Osteocyte (in vitro differentiated cells): ENCODE measurements at regions not wholly inside any gene's neighbourhood (a gene's known extent, or its start where the extent isn't known, plus 50 kb on each side); places are given as distances from the start of the nearest gene placed in this dataset.

Experiments
- DNase-seq: peaks from one replicate; pipeline ENCODE4 v3.0.0; 2021; ENCODE audit warnings: mixed read lengths; ENCODE audit not compliant: unreplicated experiment; ENCODE audit errors: extremely low spot score
- H3K27ac Mint-ChIP-seq: one replicate; pipeline ENCODE4 v1.8.0; 2021; ENCODE audit warnings: mild to moderate bottlenecking, mixed read lengths; ENCODE audit not compliant: unreplicated experiment
- H3K27me3 Mint-ChIP-seq: one replicate; pipeline ENCODE4 v1.8.0; 2021; ENCODE audit warnings: mixed read lengths; ENCODE audit not compliant: unreplicated experiment
- H3K36me3 Mint-ChIP-seq: one replicate; pipeline ENCODE4 v1.8.0; 2021; ENCODE audit warnings: mixed read lengths; ENCODE audit not compliant: unreplicated experiment
- H3K4me1 Mint-ChIP-seq: one replicate; pipeline ENCODE4 v1.8.0; 2021; ENCODE audit warnings: mixed read lengths; ENCODE audit not compliant: unreplicated experiment
- H3K4me3 Mint-ChIP-seq: one replicate; pipeline ENCODE4 v1.8.0; 2021; ENCODE audit warnings: mild to moderate bottlenecking, moderate library complexity, mixed read lengths; ENCODE audit not compliant: unreplicated experiment
- H3K9me3 Mint-ChIP-seq: one replicate; pipeline ENCODE4 v1.8.0; 2021; ENCODE audit warnings: mixed read lengths; ENCODE audit not compliant: unreplicated experiment
- TF ChIP-seq, protein P1 (sequence below): fragments of 200-600 bp; sonication (generic); IDR thresholded peaks from 2 replicates; pipeline ENCODE4 v1.5.0; 2021; ENCODE audit warnings: antibody characterized with exemption, mild to moderate bottlenecking, moderate library complexity

DNA sequence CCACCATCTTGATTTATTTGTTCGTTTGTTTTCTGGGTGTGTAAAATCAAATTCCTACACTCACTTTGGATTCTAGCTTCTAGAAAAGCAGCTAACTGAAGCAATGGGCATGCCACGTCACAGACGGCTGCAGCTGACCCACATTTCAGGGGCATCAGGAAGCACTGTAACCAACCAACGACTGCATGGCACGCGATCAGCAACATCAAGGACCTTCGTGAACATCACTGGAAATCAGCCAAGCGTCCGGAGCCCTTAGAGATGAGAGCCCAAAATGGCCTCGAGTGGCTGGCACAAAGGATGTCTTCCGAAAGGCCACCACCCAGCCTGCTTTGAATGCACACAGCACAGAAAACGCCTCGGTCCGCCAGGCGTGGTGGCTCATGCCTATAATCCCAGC, 191.1 kb downstream of the OLFM1 start:
- Mint-ChIP-seq H3K4me1 (no peaks in the 10 kb centered on the region), H3K4me3 (no peak overlapping the region), H3K27ac (no peak overlapping the region), H3K36me3 (no peaks in the 10 kb centered on the region), H3K9me3 (peaks cover 2% of the 10 kb centered on the region), H3K27me3 (no peaks in the 10 kb centered on the region)
- TF ChIP-seq, protein P1, sequence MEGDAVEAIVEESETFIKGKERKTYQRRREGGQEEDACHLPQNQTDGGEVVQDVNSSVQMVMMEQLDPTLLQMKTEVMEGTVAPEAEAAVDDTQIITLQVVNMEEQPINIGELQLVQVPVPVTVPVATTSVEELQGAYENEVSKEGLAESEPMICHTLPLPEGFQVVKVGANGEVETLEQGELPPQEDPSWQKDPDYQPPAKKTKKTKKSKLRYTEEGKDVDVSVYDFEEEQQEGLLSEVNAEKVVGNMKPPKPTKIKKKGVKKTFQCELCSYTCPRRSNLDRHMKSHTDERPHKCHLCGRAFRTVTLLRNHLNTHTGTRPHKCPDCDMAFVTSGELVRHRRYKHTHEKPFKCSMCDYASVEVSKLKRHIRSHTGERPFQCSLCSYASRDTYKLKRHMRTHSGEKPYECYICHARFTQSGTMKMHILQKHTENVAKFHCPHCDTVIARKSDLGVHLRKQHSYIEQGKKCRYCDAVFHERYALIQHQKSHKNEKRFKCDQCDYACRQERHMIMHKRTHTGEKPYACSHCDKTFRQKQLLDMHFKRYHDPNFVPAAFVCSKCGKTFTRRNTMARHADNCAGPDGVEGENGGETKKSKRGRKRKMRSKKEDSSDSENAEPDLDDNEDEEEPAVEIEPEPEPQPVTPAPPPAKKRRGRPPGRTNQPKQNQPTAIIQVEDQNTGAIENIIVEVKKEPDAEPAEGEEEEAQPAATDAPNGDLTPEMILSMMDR: no peak
- DNase-seq: no peak

DNA sequence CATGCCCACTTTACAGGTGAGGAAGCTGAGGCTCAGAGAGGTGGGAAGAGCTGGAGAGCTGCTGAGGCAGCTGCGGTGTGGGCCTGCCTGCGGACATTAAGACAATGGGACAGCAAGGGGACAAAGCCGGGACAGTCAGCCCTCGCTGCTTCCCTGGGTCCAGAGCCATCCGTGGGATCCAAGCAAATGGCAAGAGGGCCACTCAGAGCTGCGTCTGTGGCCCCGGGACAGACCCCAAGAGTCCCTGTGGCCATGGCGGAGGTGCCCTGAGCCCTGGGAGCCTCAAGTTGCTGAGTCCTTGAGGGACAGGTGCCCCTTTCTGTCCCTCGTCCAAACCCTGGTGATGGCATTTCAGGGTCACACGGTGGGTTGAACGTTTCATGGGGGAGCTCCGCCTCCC, 191.9 kb downstream of the OLFM1 start:
- H3K9me3 Mint-ChIP-seq: no peaks in the 10 kb centered on the region
- no peaks in the 10 kb centered on the region for H3K36me3 Mint-ChIP-seq
- TF ChIP-seq, protein P1: no peak
- H3K27me3 Mint-ChIP-seq: no peaks in the 10 kb centered on the region
- DNase-seq: no peak
- H3K4me3 Mint-ChIP-seq: no peak overlapping the region
- H3K27ac Mint-ChIP-seq: no peak overlapping the region
- no peaks in the 10 kb centered on the region for H3K4me1 Mint-ChIP-seq

DNA sequence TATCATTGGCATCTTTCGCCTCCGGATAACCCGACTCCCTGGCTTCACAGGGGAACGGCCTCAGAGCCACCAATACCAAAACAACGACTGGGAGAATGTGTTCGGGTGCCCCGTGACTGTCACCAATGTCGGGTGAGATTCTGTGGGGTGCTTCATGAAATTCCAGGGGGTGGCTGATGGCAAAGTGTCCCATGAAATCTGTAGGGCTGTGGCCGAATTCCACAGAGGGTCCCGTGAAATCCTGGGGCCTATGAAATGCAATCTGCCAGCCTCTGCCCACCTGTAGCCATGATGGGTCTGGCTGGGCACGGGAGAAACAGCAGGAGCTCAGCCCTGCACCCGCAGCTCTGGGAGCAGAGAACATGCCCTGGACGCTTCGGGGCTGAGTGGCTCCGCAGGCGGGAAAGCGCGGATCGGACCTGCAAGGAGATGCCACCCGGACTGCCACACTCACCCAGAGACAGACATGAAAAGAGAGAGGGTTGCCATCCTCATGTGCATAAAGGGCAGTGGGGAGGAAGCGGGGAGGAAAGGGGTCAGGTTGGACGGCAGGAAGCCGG, 192.4 kb downstream of the OLFM1 start:
- H3K4me3 Mint-ChIP-seq: no peak overlapping the region
- no peaks in the 10 kb centered on the region for H3K27me3 Mint-ChIP-seq
- H3K9me3 Mint-ChIP-seq: no peaks in the 10 kb centered on the region

DNA sequence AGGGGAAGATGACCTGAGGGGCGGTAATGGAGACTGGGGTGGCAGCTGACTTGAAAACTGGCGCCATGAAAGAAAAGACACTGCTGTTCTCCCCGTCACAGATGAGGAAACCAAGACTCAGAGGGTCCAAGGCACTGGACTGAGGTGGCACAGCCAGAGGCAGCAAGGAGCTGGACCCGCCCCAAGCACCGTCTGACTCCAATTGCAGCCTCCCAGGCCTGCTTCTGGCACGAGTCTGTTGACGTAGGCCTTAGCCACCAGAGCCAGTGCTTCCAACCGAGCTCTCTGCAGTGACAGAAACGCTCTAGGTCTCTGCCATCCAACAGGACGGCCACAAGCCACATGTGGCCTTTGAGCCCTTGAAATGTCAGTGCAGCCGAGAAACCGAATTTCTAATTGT, 193.2 kb downstream of the OLFM1 start:
- Mint-ChIP-seq H3K27me3 (no peaks in the 10 kb centered on the region), H3K9me3 (no peaks in the 10 kb centered on the region), H3K4me1 (no peaks in the 10 kb centered on the region), H3K36me3 (no peaks in the 10 kb centered on the region), H3K4me3 (no peak overlapping the region), H3K27ac (no peak overlapping the region)
- TF ChIP-seq, protein P1: no peak
- no peak for DNase-seq

More for the DNA sequence above, 192.4 kb downstream of the OLFM1 start:
- TF ChIP-seq, protein P1: no peak
- H3K27ac Mint-ChIP-seq: no peak overlapping the region
- no peak for DNase-seq
- no peaks in the 10 kb centered on the region for H3K4me1 Mint-ChIP-seq
- H3K36me3 Mint-ChIP-seq: no peaks in the 10 kb centered on the region

DNA sequence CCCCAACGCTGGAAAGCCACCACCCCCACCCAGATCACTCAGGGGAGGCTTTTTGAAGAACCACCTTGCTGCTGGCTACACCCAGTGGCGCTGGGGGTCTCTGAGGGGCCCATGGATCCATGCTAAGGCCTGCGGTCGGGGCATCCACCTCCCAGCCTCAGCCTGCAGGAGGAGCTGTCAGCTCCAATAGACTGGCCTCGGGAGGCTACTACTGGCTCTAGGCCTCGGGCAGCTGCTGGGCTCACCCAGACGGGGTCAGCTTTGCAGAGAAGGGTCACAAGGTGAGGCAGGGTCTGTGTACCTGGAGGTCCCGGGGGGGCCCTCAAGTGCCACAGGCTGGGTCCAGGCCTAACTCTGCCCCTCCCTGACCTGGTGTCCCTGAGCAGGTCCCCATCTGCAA, 193.7 kb downstream of the OLFM1 start:
- no peaks in the 10 kb centered on the region for H3K9me3 Mint-ChIP-seq
- H3K4me1 Mint-ChIP-seq: no peaks in the 10 kb centered on the region
- H3K27me3 Mint-ChIP-seq: no peaks in the 10 kb centered on the region
- no peak overlapping the region for H3K4me3 Mint-ChIP-seq
- TF ChIP-seq, protein P1: no peak
- DNase-seq: no peak
- H3K27ac Mint-ChIP-seq: no peak overlapping the region
- no peaks in the 10 kb centered on the region for H3K36me3 Mint-ChIP-seq
